C4-2B (cell line): ENCODE measurements at regions not wholly inside any gene's neighbourhood (a gene's known extent, or its start where the extent isn't known, plus 50 kb on each side); places are given as distances from the start of the nearest gene placed in this dataset.

Experiments used
- ZFX ChIP-seq: fragments of 450-650 bp; IDR thresholded peaks from 2 replicates; pipeline ENCODE4 v1.6.1; 2017
- TF ChIP-seq, protein P1 (sequence below): fragments of 450-650 bp; conservative IDR thresholded peaks from 2 replicates; pipeline ENCODE4 v1.5.1; 2017; ENCODE audit warnings: mild to moderate bottlenecking

DNA sequence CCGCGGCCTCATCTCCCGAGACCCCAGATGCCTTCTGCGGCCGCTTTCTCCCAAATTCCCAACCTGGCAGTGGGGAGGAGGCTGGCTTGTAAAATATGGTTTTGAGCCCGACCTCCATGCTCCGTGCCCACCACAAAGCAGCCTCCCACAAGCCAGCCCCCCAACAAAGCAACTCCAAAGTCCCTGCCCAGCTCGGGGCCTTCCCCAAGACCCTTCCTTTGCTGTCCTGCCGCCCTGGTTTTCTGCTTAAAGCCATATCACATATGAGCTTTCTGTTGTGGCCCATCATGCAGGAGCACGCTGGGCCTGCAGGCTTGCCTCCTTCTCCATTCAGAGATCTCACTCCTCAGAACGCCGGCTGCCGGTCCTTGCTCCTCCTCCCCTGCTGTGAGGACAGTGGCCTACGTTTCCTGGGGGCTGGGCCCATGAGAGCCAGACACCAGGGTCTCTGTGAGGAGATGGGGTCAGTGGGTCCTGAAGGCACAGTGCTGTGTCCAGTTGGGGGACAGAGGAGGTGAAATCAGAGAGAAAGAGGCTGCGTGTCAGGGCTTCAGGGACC, 680.0 kb downstream of the BRD1 start:
- TF ChIP-seq, protein P1, sequence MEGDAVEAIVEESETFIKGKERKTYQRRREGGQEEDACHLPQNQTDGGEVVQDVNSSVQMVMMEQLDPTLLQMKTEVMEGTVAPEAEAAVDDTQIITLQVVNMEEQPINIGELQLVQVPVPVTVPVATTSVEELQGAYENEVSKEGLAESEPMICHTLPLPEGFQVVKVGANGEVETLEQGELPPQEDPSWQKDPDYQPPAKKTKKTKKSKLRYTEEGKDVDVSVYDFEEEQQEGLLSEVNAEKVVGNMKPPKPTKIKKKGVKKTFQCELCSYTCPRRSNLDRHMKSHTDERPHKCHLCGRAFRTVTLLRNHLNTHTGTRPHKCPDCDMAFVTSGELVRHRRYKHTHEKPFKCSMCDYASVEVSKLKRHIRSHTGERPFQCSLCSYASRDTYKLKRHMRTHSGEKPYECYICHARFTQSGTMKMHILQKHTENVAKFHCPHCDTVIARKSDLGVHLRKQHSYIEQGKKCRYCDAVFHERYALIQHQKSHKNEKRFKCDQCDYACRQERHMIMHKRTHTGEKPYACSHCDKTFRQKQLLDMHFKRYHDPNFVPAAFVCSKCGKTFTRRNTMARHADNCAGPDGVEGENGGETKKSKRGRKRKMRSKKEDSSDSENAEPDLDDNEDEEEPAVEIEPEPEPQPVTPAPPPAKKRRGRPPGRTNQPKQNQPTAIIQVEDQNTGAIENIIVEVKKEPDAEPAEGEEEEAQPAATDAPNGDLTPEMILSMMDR = no peak
- TF ChIP-seq ZFX = no peak
